ENCODE measurements at regions not wholly inside any gene's neighbourhood (a gene's known extent, or its start where the extent isn't known, plus 50 kb on each side); places are given as distances from the start of the nearest gene placed in this dataset.
A peak's percentile ranks its signal among the peaks of the same experiment; 100 is the strongest.

GRCh38 chr4:123288309-123289025 is 108.1 kb upstream of the SPRY1 start:
- DNase-seq: no peak

GRCh38 chr4:123291329-123291728 is 105.3 kb upstream of the SPRY1 start:
- no peak for DNase-seq

DNA sequence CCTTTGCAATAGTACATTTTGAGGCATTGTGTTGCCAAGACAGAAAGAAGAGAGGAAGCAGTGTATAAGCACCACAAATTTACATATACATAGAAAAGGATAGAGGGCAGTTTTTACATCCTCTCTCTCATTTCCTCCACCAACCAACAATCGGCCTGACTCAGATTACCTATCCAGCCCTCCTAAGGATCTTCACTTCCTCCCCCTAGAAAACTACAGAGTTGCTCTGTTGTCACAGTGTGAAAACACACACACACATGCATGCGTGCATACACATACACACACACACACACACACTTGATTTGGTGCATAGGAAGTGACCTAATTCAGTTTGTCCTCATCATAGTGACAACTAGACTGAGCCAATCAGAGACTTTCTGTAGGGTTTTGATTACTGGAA is 98.8 kb upstream of the SPRY1 start:
- no peak for DNase-seq

- no peak for DNase-seq
Observed at GRCh38 chr4:123298261-123298660, 98.3 kb upstream of the SPRY1 start.

DNA sequence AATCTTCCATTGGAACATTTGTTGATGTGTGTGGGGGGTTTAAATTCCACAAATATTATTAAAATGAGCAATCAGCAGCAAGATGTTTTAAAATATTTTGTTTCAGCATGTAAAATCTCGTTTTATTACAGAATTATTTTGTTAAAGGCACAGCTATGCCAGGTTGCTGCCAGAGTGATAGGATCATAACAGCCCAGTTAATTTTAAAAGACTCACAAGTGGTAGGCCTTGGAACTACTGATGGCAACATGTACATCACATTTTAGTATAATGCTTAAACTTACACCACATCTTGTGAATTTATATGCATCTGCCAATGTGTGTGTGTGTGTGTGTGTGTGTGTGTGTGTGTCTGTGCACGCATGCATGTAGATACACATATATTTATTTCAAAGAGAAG is 97.8 kb upstream of the SPRY1 start:
- DNase-seq: peak; percentile 2

GRCh38 chr4:123299212-123299691 is 97.3 kb upstream of the SPRY1 start:
- DNase-seq: peak; percentile 76

GRCh38 chr4:123300222-123301039 is 96.2 kb upstream of the SPRY1 start:
- no peak for DNase-seq

DNA sequence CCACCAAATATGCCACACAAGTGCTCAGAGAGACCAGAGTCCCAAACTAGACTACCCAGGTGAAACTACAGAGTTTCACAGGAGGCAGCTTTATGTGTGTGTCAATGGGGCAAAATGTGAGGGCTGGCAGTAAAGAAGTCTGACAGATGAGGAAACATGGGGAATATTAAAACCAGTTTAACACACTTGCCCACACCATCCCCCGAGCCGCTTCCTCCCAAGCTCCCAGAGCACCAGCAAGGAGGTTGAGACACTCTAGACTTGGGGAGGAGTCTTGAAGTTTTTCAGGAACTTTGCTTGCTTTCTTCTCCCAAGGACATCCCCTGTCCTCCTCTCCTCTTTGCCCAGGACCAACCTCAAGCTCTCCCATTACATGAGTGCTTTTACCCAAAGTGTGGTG is 94.7 kb upstream of the SPRY1 start:
- DNase-seq: no peak

DNA sequence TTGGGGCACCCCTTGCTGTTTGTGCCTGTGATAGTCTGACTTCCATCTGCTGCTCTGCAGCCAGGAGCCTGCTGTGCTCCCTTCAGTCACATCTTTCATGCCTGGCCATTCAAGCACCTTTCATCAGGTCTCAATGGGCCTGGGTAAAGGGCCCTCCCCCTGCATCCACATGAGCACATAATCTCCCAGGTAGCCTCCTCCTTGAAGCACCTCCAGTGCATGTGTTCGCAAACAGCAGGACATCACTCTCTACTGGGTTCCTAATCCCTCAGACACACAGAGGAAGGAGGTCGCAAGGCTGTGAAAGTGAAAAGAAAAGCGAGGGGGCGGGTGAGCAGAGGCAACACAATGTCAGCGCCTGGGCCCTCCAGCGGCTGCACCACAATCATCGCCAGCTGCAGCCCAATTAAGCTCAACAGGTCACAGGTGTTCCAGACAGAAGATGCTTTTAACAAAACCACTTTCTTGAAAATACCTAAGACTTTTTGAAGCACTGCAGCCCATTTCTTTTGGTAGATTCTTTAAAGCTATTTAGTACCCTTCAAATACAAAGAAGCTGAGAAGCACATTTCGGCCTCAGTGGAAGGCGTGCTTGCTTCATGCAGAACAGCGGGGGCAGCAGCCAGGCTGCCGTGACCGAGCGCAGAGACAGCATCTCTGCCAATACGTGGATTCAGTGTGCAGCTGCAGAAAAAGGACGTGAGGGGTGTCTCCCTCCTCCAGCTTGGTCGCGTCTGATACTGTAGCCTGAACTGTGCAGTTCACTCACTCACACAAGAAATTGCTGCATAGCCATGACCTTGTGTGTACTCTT is 92.2 kb upstream of the SPRY1 start:
- DNase-seq: no peak

GRCh38 chr4:123305736-123306135 is 90.9 kb upstream of the SPRY1 start:
- DNase-seq: no peak

GRCh38 chr4:123306769-123307168 is 89.8 kb upstream of the SPRY1 start:
- DNase-seq: no peak

GRCh38 chr4:123308667-123309066 is 87.9 kb upstream of the SPRY1 start:
- no peak for DNase-seq

GRCh38 chr4:123312116-123312515 is 84.5 kb upstream of the SPRY1 start:
- DNase-seq: no peak

- DNase-seq: no peak
Observed at GRCh38 chr4:123312951-123313592, 83.5 kb upstream of the SPRY1 start.

DNA sequence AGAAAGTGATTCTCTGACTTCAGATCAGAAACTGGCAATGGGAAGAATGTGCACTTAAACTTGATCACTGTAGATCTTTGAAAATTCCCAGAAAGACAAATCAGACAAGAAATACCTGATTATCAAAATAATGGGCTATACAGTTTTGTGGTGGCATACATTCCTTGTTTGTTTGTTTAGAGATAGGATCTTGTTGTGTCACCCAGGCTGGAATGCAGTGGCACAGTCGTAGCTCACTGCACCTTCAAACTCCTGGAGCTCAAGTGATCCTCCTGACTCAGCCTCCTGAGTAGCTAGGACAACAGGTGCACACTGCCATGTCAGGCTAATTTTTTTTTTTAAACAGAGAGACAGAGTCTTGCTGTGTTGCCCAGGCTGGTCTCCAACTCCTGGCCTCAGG is 81.0 kb upstream of the SPRY1 start:
- no peak for DNase-seq

- DNase-seq: no peak
Observed at GRCh38 chr4:123317211-123317610, 79.4 kb upstream of the SPRY1 start.

DNA sequence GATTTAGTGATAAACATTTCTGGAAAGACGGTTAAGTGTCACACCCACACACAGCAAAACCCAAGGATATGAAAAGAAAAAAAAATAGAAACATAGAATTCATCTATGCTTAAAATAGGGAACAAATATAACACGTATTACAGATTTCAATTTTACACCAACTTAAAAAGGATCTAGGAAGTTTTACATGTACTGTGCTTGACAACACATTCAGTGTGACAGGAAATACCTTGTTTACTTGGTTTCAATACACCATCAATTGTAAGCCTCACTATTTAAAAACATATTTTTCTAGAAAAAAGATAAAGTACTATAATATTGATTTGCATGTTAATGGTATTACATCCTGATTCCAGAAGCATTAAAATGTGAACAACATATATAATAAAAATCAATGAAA is 77.0 kb upstream of the SPRY1 start:
- DNase-seq: no peak

GRCh38 chr4:123323998-123324397 is 72.6 kb upstream of the SPRY1 start:
- no peak for DNase-seq

- no peak for DNase-seq
Observed at GRCh38 chr4:123325241-123325681, 71.3 kb upstream of the SPRY1 start.

GRCh38 chr4:123327346-123327745 is 69.2 kb upstream of the SPRY1 start:
- no peak for DNase-seq

DNA sequence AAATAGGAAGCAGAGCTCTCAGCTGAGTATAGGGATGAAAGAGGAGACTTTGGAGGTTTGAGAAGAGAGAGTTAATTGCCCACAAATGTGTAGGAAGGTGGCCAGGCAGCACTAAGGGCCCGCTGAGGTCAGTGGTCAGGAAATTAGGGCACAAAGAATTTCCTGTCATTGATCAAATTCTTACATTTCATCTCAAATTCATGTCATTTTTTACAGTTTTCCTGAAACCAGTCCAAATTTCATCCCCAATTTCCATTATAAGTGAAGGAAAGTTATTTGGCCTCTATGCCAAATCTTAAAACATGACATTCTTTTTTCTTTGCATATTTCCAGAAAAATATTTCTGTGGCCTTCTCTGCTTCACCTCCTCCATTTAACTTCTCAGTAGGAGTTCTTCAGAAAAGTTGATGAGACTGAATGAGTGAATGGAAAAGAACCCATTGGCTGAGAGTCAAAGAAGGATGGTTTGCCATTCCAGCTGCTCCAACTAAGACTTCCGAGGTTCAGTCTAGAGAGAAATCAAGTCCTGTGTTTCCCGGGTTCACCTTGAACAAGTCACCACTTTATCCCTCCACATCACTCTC is 68.7 kb upstream of the SPRY1 start:
- no peak for DNase-seq

- DNase-seq: no peak
Observed at GRCh38 chr4:123338715-123339114, 57.9 kb upstream of the SPRY1 start.

Measured in HCEC 1CT (cell line).